GM12864 (cell line): ENCODE measurements at regions not wholly inside any gene's neighbourhood (a gene's known extent, or its start where the extent isn't known, plus 50 kb on each side); places are given as distances from the start of the nearest gene placed in this dataset.
"Not testable (repeated sequence)": the region's sequence is repeated elsewhere in the genome, so short reads cannot be mapped to it uniquely, and the experiment has no call there.

Source experiments
- DNase-seq: peaks from one replicate; pipeline ENCODE4 v3.0.0-alpha.2; 2011; ENCODE audit warnings: low read depth
- H3K4me3 ChIP-seq: 2 replicates; pipeline ENCODE4 v1.5.1; 2011; ENCODE audit warnings: mild to moderate bottlenecking, low read depth, low read length, control low read depth
- CTCF ChIP-seq: IDR thresholded peaks from 2 replicates; pipeline ENCODE4 v1.5.1; 2011; ENCODE audit warnings: low read depth, mild to moderate bottlenecking, moderate library complexity, low read length, control low read depth, inconsistent platforms; ENCODE audit errors: missing control alignments

GRCh38 chr4:127469959-127470809 is 162.6 kb upstream of the INTU start:
- no peak for TF ChIP-seq CTCF
- H3K4me3 ChIP-seq: no peak overlapping the region
- no peak for DNase-seq

- DNase-seq, H3K4me3 ChIP-seq: not testable (repeated sequence)
Measured at GRCh38 chr4:127478271-127478670, 154.5 kb upstream of the INTU start.

GRCh38 chr4:127479031-127479622 is 153.6 kb upstream of the INTU start:
- DNase-seq: no peak
- peak; percentile 36 for TF ChIP-seq CTCF
- H3K4me3 ChIP-seq: no peak overlapping the region

GRCh38 chr4:127482049-127482448 is 150.7 kb upstream of the INTU start:
- TF ChIP-seq CTCF: no peak
- no peak for DNase-seq

GRCh38 chr4:127484117-127484516 is 148.6 kb upstream of the INTU start:
- no peak for DNase-seq
- TF ChIP-seq CTCF: no peak
- H3K4me3 ChIP-seq: no peak overlapping the region

More at GRCh38 chr4:127482049-127482448, 150.7 kb upstream of the INTU start:
- H3K4me3 ChIP-seq: no peak overlapping the region

- TF ChIP-seq CTCF: no peak
- H3K4me3 ChIP-seq: no peak overlapping the region
- DNase-seq: no peak
Measured at GRCh38 chr4:127486248-127486647, 146.5 kb upstream of the INTU start.

GRCh38 chr4:127491571-127491970 is 141.2 kb upstream of the INTU start:
- H3K4me3 ChIP-seq: no peak overlapping the region
- TF ChIP-seq CTCF: no peak
- no peak for DNase-seq

GRCh38 chr4:127496875-127497274 is 135.9 kb upstream of the INTU start:
- not testable (repeated sequence) for DNase-seq, H3K4me3 ChIP-seq
